ENCODE measurements at regions not wholly inside any gene's neighbourhood (a gene's known extent, or its start where the extent isn't known, plus 50 kb on each side); places are given as distances from the start of the nearest gene placed in this dataset.

GRCh38 chr14:81632157-81632556, 98.5 kb upstream of the SEL1L start:
- TF ChIP-seq CTCF (IDR thresholded peaks at IDR 0.05) (no peak), POLR2A (IDR thresholded peaks at IDR 0.05) (no peak)
